NCI-H2227 (cell line): ENCODE measurements at regions not wholly inside any gene's neighbourhood (a gene's known extent, or its start where the extent isn't known, plus 50 kb on each side); places are given as distances from the start of the nearest gene placed in this dataset.
A peak's percentile ranks its signal among the peaks of the same experiment; 100 is the strongest.

Experiments used
- DNase-seq: peaks from one replicate; lab custom pipeline; 2025; ENCODE audit not compliant: unreplicated experiment; lab: John Stamatoyannopoulos, UW

- DNase-seq: no peak
Observed at GRCh38 chr9:79236466-79236865, 335.3 kb upstream of the TLE4 start.

- DNase-seq: no peak
Observed at GRCh38 chr9:79237861-79238260, 333.9 kb upstream of the TLE4 start.

GRCh38 chr9:79240774-79241173, 331.0 kb upstream of the TLE4 start:
- DNase-seq: no peak

- no peak for DNase-seq
Observed at GRCh38 chr9:79242489-79242888, 329.3 kb upstream of the TLE4 start.

- DNase-seq: no peak
Observed at GRCh38 chr9:79246170-79246569, 325.6 kb upstream of the TLE4 start.

DNA sequence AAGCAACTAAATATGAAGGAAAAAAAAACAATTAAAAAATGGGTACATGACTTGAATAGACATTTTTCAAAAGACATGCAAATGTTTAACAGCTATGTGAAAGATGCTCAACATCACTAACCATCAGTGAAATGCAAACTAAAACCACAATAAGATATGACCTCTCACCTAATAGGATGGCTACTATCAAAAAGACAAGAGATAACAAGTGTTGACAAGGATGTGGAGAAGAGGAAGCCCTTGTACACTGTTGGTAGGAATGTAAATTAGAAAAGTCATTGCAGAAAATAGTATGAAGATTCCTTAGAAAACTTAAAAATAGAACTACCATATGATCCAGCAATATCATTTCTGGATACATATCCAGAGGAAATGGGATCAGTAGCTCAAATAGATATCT, 324.7 kb upstream of the TLE4 start:
- DNase-seq: no peak

DNA sequence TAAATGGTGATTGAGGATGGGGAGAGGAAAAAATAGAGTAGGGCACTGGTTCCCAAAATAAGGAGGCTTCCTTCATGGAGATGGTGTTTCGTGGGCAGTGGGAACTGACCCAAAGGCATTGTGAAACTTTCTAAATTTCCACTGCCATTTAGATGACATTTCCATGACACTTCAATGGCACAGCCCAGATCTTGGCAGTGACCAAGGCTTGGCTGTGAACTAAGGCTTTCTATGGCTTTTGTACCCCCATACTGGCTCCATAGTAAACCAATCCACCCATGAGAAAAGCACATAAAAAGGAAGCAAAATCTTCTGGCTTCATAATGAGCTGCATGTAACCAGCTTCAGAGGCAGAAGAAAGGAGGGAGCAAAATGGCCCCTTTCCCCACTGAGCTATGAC, 321.0 kb upstream of the TLE4 start:
- DNase-seq: no peak

- peak; percentile 38 for DNase-seq
Observed at GRCh38 chr9:79254900-79255650, 316.7 kb upstream of the TLE4 start.

DNA sequence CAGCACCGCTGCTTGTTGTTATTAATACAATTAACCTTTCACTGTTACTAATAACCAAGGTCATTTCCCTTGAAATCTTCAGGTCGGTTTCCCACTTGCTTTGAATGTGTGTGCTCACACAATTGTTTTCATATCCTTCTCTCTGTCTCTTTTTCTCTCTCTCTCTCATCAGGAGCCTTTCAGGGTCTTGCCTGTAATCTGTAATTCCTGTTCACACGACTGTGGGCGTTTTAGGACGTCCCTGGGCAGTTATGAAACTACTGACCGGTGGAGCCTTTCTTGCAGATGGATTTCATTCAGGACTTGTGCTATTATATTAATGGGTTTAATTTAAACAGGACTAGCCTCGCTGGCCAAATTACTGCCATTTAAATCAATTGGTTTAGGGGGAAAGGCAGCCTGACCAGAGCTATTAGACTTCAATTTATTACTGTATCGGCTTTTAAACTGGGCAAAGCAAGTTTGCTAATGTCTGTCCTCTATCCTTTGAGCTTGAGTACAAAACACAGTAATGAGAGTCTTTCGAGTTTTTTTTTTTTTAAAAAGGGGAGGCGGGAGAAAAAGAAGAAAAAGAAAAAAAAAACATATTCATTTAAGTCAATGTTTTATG, 316.0 kb upstream of the TLE4 start:
- DNase-seq: peak; percentile 47

- DNase-seq: peak; percentile 81
Observed at GRCh38 chr9:79256691-79257213, 315.0 kb upstream of the TLE4 start.

GRCh38 chr9:79257228-79257781, 314.5 kb upstream of the TLE4 start:
- DNase-seq: peak; percentile 66

GRCh38 chr9:79257790-79258351, 313.9 kb upstream of the TLE4 start:
- DNase-seq: peak; percentile 33

DNA sequence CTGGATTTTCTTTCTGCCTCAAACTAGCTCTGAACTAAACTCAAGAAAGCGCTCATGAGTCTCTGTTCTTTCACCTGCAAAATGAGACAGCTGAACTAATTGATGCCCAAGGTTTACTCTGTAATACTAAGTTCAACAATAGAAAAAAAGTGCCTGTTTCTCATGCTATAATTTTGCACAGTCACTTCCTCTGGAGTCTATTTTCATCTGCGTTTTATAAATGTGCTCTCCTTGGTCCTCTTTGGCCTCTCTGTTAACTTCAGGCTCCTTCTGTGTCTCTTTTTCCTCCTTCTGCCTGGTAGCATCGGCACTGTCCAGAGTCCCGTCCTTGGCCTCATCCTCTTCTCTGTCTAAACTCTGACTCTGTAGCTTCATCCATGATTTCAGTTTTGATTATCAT, 311.9 kb upstream of the TLE4 start:
- DNase-seq: no peak

DNA sequence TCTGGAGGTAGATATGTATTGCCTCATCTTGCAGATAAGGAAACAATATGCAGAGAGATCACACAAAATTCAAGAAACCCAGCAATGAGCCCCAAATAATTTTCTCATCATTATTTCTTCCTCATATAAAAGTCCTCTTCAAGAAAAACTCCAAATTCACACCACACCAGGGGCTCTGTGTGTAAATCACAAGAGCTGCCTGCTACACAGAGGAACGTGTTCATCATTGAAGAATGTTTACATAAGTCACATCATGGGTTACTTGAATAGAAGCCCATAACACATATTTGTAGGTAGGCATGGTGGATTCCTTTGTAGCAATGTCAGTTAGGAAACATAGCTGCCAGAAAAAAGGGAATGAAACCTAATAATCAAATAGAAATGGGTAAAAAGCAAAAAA, 308.1 kb upstream of the TLE4 start:
- no peak for DNase-seq

DNA sequence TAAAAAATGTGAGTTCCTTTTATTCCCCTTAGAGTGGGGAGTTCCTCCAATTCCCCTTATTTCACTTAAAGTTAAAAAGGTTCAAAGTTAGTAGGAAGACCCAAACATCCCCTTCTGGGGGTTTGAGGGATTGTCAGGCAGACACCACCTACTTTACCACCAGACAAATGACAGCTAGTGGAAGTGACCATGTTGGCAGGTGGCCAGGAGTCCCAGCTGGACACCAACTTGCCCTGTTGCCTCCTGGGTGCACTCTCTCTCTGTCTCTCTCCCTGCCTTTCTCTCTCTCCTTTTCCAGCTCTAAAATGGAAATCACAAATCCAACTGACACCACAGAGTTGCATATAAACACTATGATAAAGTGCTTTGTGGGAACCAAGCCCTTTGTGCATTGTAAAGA, 307.7 kb upstream of the TLE4 start:
- peak; percentile 71 for DNase-seq

DNA sequence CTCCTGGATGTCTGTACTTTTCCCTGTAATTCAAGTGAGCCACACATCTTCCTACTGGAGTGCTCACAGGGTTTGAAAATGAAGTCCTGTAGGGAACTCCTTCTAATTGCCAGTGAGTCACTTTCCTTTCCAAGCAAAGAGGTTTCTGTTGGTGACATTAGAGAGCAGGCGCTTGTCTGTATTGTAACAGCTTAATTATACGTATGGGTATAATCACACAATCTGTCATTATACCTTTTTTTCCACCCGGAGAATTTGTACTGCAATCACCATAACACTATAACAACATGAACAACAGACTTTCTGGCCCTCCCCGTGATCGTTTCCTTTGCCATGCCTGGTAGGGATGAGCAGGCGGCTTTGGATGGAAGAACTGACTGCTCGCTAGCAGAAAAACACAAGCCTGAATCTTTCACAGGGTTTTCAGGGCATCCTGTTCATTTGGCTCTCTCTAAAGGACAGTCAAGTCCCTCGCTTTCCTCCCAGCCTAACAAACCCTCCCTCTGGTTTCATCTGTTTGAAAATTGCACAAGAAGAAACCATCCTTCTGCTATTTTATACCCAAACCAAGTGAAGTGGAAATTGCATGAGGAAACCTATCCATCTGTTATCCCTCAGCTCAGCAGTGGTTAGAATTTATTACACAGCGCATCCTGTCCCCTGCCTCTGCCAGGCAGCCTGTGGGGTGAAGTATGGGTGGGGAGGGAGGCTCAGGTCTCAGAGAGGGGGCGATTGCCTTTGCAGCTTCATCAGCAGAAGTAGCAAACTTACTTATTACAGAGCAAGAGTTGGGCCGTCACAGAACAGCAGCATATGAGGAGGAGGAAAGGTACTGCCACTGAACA, 307.0 kb upstream of the TLE4 start:
- peak; percentile 87 for DNase-seq

DNA sequence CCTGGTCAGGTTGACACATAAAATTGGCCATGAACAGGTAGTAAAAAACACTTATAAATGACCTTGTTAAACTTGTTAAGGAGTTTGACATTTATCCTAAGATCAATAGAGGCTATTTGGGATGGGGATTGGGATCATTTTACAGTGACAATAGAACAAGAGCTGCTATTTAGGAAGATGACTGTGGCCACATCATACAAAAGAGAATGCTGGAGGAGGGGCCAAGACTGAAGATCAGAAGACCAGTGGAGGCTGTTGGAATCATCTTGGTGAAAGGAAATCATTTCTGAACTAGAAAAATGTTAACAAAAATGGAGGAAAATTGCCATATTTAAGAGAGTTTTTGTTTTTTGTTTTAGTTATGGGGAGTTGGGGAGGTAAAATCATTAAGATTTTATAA, 304.8 kb upstream of the TLE4 start:
- DNase-seq: no peak

- no peak for DNase-seq
Observed at GRCh38 chr9:79268806-79269205, 303.0 kb upstream of the TLE4 start.

- DNase-seq: no peak
Observed at GRCh38 chr9:79273311-79273710, 298.5 kb upstream of the TLE4 start.

DNA sequence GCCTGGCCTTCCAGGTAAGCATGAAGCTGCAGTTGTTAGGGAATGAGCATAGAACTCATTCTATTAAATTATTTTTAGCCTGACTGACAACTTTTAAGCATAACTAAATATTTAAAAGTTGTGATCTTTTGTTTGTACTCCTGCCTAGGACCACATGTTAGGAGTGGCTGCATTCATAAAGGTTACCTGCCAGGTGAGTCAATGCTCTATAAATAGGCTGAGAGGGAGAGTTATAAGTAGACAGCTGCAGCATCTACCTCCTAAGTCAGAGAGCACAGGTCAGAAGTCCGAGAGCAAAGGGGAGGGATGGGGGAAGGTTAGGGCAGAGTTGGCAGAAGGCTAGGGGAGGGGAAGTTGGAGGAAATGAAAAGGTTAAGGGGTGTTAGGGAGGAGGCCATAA, 292.4 kb upstream of the TLE4 start:
- DNase-seq: no peak

DNA sequence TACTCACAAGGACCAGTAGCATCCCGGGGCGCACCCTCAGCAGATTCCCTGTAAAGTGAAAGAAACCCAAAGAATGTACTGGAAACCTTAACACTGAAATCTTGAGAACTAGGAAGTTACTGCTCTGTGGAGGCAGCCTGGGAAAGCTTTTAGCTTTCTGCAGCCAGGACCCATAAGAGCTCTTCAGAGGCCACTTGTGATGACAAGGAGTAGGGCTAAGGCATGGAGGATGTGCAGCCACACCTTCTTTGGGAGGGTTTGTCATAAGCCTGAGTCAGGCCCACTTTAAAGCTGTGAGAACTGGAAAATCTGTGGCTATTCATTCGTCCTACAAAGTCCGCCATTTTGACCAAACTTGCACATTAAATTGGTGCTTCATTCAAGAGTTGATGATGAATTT, 291.1 kb upstream of the TLE4 start:
- no peak for DNase-seq
